ENCODE measurements at regions not wholly inside any gene's neighbourhood (a gene's known extent, or its start where the extent isn't known, plus 50 kb on each side); places are given as distances from the start of the nearest gene placed in this dataset.
A peak's percentile ranks its signal among the peaks of the same experiment; 100 is the strongest.
"Not testable (repeated sequence)": the region's sequence is repeated elsewhere in the genome, so short reads cannot be mapped to it uniquely, and the experiment has no call there.

DNA sequence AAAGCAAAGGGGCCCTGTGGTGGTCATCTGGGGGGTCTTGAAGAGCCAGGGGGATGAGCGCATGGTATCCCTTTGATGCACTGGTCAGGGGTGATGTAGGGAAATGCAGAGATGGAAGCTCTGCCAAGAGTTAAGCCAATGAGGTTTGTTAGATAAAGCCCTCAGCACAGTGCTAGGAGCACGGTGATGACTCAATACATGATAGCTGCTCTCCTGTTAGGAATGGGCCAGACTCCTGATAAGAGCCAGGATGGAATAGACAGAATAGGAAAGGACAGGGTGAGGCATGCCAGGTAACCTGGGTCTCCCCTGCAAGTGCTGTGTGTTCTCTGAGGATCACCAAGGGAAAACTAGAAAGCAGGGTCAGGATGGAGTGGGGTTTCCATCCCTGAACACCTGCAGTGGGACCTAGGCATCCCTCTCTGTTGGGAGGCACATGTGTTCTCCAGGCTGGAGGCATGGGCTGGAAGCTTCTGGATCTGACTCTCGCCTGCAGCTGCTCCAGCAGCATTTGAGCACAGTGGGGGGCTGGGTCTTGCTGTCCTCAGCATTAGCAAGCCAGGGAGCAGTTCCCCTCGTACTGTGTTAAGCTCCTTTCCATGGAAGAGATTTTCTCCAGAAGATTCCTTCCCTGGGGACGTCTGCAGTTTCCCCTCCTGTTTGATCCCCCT lies 71.8 kb upstream of the TIAM2 start:
- no peak for DNase-seq

GRCh38 chr6:154925130-154925529 lies 70.0 kb upstream of the TIAM2 start:
- DNase-seq = no peak

- DNase-seq = no peak
Observed at GRCh38 chr6:154926366-154926765, 68.7 kb upstream of the TIAM2 start.

GRCh38 chr6:154928325-154928922 lies 66.7 kb upstream of the TIAM2 start:
- DNase-seq = peak; percentile 78

- DNase-seq = peak; percentile 9
Observed at GRCh38 chr6:154930451-154930851, 64.7 kb upstream of the TIAM2 start.

- no peak for DNase-seq
Observed at GRCh38 chr6:154931711-154932424, 63.2 kb upstream of the TIAM2 start.

- DNase-seq = no peak
Observed at GRCh38 chr6:154932515-154933027, 62.5 kb upstream of the TIAM2 start.

DNA sequence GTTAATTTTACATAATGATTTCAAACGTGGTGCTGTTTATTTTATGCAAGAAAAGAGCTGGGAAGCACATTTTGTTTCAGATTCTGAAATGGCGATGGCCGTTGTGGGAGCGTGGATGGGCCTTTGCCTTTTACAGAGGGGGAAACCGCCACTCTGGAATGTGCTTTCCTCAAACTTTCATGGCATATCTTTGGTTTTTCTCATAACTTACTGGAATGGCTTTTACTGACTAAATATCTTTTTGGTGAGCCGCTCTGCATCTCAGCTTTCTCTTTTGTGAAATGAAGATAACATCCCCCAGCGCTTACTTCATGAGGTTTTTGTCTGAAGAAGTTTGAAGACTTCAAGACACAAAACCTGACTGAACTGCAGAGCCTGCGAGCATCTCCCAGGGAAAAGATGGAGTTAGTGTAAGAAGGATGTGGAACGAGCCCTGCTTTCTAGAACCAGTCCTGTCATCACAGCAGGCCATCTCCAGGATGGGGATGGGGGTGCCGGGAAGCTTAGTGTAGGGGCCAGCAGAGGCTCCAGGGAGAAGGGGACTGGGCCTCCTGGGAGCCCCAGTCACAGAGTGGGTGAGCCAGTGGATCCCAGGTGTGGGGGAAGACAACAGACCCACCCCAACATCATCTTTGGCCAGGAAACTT lies 61.8 kb upstream of the TIAM2 start:
- no peak for DNase-seq

GRCh38 chr6:154937306-154938220 lies 57.6 kb upstream of the TIAM2 start:
- DNase-seq = peak; percentile 41

DNA sequence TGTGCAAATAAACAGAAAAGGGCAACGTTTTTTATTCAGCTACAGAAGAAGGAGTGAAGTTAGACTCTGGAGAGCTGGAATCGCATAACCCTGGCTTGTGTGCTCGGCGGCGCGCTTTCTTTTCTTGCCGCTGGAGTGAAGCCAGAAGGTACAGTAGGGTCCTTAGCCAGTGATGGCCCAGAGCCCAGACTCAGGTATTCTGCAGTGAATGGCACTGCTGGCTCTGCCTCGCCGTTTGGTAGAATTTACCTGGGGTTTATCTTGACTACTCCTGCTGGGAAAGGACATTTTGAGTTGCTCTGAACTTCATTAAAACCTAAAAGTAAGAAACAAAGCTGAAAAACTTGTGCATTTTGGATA lies 56.9 kb upstream of the TIAM2 start:
- peak; percentile 82 for DNase-seq

DNA sequence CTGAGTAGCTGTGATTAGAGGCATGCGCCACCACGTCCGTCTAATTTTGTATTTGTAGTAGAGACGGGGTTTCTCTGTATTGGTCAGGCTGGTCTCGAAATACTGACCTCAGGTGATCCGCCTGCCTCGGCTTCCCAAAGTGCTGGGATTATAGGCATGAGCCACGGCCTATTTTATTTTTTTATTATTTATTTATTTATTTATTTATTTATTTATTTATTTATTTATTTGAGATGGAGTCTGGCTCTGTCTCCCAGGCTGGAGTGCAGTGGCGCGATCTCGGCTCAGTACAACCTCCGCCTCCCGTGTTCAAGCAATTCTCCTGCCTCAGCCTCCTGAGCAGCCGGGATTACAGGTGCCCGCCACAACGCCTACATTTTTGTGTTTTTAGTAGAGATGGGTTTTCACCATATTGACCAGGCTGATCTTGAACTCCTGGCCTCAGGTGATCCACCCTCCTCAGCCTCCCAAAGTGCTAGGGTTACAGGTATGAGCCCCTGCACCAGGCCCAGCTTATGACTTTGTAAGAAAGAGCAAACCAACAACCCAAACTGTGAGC lies 56.3 kb upstream of the TIAM2 start:
- not testable (repeated sequence) for DNase-seq

DNA sequence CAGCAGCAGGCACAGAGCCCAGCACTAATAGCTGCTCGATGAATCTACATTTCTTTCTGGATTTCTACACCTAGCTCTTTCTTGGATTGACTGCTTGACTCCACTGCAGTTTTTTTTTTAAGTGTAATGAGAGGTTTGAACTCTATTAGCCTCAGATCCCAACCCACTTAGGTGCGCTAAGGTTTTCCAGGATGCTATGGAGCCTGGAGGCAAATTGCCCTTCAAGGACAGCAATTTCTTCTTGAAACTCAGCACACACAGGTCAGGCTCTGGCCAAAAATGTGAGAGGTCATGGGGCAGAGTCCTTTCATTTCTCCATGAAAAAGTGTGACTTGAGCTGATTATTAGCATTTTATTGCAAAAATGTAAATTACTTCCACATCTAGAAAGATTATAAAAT lies 52.3 kb upstream of the TIAM2 start:
- no peak for DNase-seq

DNA sequence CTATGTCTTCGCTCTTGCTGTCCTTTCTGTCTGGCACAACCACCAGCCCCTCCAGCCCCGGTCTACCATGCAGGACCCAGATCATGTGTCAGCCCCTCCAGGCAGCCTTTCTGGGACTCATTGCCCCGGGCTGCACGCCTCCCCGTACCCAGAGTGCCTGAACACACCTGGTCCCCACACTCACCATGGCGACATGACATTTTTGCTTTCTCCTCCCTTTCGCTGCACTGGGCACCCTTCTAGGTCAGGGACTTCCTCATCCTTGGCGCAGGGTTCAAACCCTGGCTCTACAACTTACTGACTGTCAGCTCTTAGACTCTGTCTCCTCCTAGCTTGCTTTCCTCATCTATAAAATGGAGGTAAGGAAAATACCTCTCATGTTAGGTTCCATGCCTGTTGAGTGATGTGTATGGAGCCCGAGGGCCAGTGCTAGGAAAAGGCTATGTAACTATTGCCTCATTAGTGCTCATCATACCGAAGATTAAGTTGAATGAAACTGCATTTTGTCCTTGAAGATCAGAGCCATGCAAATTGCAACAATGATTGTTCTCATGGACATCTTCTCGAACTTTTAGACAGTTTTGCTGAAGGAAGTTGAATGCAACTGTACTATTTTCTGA lies 49.7 kb upstream of the TIAM2 start:
- DNase-seq = no peak
